ENCODE measurements at regions not wholly inside any gene's neighbourhood (a gene's known extent, or its start where the extent isn't known, plus 50 kb on each side); places are given as distances from the start of the nearest gene placed in this dataset.

DNA sequence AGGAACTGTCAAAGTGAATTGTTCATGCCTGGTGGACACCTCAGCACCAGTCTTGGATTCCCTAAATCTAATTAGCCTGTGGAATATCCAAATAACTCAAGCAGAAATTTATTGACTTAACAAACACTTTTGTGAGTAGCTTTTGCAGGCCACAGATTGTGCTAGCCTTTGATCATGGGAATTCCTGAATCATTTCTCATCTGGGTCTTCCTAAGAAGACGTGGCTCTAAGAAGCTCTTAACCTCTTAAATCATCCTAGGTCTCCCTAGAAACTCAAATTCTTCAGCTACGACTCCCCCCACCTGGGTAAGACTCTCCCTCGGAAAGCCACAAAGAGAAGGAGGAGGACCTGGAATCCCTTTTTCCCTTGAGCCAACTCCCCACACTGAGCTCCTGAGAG is 53.8 kb upstream of the PSEN2 start:
- ATAC-seq (ENCODE audit: poor library complexity), result no peak
- no peak for DNase-seq
- intact Hi-C loops (cut with DNase I), result no loop called here

DNA sequence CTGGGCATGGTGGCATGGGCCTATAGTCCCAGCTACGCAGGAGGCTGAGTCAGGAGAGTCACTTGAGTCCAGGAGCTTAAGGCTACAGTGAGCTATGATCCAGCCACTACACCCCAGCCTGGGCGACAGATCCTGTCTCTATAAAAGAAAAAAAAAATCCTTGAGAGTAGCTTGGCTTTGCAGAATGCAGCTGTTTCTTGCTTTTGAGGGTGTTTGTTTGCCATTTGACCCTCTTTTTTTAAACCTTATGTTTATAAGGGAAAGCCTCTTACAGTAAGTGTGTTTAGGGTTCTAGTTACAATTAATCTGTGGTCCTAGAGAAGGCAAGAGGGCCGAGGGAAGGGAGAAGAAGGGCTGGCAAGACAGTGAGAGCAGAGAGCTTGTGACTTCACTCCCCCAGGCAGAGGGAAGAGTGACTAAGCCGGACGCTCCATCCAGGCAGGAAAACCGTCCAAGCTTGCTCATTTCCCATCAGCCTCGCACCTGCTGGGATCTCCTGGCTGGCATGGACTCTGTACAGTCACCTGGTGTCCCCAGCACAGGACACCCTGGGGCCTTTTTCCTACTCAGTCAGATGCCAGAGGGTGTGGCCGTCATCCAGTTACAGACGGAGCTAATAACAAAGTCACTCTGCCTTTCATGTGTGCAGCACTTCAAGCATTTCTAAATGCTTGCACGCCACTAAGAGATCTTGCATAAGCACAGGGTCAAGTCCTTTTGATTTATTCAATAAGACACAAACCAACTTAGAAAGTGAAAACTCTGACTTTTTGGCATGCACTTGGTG is 55.5 kb upstream of the PSEN2 start:
- ATAC-seq (ENCODE audit: poor library complexity), result peak; percentile 80
- intact Hi-C loops (cut with DNase I), result no loop called here
- DNase-seq, result peak; percentile 60

DNA sequence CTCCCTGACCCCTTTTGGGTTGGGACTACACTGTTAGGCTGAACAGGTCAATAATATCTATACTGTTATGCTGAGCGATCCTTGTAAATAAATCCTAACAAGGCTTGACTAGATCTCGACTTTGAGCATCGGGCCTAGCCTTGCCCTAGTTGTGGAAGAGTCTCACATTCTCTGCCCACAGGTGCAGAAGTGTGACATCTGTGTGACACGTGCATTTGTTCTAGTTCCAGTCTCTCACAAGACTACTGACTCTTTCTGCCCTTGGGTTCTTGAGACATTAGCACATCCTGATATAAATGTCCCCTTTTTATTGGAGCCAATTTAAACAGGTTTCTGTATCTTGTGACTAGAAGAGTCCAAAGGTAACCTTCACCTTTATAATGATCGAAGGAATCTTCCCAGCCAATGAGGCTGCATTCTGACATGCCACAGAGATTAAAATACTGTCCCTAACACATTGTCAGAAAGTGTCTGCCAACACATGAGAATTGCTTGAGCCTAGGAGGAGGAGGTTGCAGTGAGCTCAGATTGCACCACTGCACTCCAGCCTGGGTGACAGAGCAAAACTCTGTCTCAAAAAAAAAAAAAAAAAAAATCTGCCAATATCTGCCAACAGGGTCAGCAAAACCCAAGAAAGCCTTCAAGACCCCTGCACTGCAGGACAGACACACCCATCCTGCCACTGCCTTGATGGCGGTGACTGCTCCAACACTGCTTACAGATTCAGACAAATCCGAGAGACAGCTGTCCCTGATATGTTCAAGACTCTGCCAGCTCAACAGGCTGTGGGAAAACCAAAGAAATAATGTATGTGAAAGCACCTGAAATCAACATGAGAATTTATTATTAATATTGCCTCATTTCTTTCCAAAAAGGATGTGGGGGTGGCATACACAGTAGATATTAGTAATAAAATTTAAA is 56.5 kb upstream of the PSEN2 start:
- no peak for DNase-seq
- ATAC-seq (ENCODE audit: poor library complexity), result no peak
- intact Hi-C loops (cut with DNase I), result no loop called here

DNA sequence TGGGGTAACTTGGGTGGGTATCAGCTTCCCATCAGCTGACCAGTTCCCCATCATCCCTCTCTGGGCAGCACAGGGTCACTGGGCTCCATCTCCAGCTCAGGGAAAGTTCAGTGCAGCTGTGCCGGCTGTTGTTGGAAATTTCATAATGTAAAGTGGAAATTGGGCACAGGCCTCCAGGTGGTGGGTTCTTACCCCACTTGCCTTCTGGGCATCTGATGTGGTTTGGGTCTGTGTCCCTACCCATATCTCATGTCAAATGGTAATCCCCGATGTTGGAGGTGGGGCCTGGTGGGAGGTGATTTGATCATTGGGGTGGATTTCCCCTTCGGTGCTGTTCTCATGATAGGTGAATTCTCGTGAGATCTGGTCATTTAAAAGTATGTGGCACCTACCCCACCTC is 59.7 kb upstream of the PSEN2 start:
- ATAC-seq (ENCODE audit: poor library complexity) (no peak), DNase-seq (no peak)
- intact Hi-C loops (cut with DNase I), result no loop called here

DNA sequence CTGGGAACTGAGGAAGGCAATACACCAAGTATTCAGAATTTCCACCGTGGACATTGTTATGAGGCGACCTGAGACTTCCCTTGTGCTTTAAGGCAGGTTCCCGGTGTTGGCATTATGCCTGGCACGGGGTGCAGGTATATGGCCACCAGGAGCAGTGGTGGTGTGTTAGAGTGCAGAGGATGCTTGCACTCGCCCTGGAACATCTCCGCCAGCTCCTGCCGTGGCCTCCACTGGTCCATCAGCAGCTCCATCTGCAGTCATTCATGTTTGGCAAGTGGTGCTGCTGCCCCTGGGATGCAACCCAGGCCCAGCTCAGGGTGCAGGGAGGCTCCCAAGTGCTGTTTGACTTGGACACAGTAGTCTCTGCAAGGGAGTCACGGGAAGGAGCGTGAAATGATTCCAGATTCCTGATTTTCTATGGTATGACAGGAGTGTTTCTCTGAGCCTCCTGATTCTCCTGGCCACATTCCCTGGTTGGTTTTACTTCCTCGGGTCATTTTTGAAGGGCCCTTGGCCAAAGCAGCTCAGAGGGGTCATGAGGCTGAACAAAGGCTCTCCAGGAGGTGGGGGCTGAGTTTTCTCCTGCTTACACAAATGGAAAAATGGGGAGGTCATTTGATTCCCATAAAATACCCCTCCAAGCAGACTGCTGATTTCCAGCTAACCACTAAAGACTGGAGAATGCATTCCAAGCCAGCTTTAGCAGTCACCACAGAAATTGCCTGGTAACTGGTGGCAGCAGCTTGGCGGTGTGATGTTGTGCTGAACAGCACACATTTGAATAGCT is 60.4 kb upstream of the PSEN2 start:
- intact Hi-C loops (cut with DNase I), result no loop called here
- DNase-seq, result no peak

DNA sequence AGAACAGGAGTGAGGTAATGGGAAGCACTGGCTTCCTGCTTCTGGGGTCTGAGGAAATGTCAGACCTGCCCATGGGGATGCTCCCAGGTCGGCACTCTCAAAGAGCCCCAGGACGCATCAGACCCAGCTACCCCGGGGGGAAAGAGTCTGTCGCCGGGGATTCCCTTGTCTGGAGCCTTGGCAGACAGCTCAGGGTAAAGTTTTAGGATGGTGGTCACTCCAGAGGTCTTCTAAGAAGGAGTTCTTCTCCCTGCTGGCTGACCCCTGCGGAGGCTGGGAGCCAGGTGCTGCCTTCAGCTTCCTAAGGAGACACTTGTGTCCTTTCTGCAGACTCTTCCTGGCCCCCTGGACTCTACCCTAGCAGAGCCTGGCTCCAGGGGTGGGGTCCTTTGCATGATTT is 61.9 kb upstream of the PSEN2 start:
- intact Hi-C loops (cut with DNase I), result no loop called here
- no peak for DNase-seq
- no peak for ATAC-seq (ENCODE audit: poor library complexity)

More for the DNA sequence above, 60.4 kb upstream of the PSEN2 start:
- ATAC-seq (ENCODE audit: poor library complexity), result no peak

DNA sequence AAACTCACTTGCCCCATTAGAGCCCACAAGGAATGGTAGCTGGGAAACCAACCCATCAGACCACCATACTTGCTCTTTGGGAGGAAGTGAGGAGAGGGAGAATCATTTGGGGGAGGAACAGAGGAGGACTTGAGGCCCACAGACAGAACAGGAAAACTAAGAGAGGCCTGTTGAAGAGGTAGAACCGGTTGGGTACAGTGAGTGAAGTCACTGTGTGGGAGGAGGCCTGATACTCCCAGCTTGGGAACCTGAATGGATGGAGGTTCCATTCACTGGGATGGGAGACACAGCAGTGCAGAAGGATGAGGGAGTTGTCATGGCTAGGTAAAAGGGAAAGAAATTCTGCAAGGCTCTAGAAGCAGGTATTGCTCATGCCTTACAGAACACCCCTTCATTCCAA is 63.4 kb upstream of the PSEN2 start:
- no peak for DNase-seq
- intact Hi-C loops (cut with DNase I), result no loop called here
- no peak for ATAC-seq (ENCODE audit: poor library complexity)

DNA sequence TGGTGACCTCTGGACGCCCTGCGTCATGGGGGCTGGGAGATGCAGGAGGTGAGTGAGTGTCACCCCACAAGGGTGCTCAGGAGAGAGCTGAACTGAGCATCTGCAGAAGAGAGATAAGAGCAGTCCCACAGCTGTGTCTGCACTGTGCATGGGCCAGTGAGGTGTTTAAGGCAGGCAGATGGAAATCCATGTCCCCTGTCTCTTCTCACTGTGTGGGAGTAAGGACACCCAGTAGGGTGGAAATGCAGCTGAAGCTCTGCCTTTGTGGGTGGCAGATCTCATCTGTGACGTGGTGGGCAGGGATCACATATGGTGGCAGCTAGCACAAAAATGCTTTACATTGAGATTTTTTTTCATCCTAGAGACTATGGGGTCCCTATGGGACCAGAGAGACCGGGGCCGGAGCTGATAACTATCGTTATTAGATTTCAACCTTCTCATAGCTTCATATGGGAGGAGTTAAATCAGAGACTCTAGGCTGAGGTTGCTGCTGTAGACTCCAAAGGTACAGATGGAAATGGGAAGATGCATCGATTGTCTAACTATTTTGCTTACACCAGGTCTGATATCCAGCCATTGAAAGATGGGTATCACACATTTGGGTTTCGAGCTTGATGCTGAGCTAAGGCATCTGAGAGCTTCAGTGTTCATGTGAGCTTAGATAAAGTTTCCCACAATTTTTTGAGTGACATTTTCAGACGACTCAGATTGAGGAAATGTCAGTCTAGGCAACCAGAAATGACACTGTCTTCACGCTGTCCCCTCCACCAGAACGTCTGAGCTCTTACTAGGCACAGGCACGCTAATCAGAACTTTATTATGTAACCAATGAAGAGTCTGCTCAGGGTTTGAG is 65.3 kb upstream of the PSEN2 start:
- no peak for ATAC-seq (ENCODE audit: poor library complexity)
- no peak for DNase-seq
- intact Hi-C loops (cut with DNase I), result no loop called here

DNA sequence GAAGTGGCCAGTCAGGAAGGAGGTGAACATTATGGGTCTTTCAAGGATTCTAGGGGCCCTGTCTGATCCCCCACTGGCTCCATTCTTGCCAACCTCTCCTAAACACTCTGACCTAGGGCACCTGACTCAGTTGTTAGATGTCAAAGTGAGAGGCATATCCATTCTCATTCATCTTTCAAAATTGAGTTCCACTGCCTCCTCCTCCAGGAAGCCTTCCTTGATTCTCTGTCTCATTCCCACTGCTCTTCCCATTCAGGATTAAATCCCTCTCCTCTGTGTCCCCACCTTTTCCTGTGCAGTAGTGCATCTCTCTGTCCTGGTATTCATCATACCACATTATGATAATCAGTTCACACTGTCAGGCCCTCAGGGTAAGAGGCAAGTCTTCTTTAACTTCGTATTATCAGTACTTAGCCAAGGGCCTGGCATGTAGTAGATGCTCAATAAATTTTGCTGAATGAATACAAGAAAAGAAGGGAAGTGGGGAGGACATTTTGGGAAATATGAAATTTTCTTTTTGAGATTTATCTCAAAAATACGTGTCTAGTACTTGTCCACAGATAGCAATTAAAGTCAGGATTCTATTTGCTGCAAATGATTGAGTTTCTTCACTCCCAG is 61.8 kb upstream of the ITPKB start:
- ATAC-seq (ENCODE audit: poor library complexity) (no peak), DNase-seq (no peak)
- intact Hi-C loops (cut with DNase I), result no loop called here

DNA sequence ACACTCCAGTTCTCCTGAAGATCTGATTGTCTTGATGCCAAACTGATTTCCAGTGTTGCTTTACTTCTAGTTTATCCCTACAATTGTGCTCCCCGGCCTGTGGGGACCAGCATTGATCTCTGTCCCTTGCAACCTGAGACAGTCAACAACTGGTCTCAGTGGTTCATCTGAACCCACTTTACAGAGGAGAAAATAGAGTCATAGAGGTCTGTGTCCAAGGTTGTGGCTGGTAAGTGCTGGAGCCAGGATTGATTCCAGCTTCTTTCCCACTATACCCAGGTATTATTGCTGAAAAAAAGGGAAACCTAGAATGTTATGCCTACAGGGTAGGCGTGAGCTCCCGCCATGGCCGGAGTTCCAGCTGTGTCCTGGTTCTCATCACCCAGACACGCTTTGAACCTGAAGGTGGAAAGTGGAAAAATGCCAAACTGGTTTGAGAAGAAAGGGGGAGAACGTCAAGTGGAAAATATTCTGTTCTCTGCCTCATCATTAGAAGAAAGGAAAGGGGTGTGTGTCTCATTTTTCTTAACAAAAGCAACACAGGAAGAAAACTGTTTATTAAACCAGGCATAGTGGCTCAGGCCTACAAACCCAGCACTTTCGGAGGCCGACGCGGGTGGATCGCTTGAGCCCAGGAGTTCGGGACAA is 60.7 kb upstream of the ITPKB start:
- no peak for DNase-seq
- no peak for ATAC-seq (ENCODE audit: poor library complexity)

DNA sequence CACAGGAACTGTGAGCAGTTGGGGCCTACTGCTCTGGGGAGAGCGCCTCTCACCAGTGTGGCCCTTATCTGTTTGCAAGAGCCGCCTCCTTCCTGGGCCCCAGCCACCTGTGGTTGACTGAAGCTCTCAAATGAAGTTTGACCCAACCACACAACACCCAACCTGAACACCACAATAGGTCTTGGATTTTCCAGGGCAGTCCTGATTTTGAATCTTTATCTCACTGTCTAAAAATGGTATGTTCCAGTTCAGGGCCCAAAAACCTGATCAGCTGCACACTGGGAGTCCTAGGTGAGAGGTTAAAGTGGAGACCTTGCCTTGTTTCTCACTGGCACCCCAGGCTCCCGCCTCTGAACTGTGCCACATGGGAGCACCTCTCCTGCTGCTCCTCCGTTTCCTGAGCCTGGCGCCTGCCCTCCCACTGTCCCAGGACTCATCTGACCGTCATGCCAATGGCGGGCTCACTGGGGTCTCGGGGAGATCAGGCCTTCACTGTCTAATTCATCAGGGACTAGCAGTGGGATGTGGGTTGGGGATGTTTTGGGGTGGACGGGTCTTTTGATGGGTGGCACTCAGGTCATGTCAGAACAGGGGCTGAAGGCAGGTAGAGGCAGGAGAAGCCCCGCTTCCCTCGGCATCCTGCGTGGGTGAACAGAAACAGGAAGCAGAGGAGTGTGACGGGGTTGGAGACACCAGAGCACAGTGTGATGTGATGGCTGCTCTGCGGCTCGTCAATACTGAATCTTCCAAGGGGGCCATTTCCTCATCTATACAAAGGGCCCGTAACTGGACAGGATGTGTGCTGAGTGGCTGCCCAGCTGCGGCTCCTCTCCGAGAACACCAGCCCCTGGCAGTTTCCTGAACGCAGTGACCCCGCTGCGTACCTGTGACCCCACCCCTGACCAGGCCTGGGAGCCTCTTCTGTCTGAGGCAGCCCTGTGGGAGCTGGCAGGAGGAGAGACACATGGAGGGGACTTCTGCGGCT is 59.6 kb upstream of the ITPKB start:
- intact Hi-C loops (cut with DNase I), result no loop called here
- no peak for DNase-seq
- ATAC-seq (ENCODE audit: poor library complexity), result no peak

More for the DNA sequence above, 60.7 kb upstream of the ITPKB start:
- intact Hi-C loops (cut with DNase I), result no loop called here

DNA sequence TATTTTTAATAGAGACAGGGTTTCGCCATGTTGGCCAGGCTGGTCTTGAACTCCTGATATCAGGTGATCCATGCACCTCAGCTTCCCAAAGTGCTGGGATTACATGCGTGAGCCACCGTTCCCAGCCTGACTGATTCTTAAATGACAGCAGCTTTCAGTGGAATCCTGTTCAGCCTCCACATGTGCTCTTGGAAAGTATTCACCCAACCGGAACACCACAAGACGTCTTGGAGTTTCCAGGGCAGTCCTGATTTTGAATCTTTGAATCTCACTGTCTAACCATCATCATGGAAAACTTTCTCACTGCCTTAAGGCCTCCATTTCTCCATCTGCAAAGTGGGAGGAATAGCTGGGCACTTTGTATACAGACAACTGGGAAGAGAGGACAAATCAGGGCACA is 58.1 kb upstream of the ITPKB start:
- ATAC-seq (ENCODE audit: poor library complexity) (no peak), DNase-seq (no peak)
- intact Hi-C loops (cut with DNase I), result no loop called here

DNA sequence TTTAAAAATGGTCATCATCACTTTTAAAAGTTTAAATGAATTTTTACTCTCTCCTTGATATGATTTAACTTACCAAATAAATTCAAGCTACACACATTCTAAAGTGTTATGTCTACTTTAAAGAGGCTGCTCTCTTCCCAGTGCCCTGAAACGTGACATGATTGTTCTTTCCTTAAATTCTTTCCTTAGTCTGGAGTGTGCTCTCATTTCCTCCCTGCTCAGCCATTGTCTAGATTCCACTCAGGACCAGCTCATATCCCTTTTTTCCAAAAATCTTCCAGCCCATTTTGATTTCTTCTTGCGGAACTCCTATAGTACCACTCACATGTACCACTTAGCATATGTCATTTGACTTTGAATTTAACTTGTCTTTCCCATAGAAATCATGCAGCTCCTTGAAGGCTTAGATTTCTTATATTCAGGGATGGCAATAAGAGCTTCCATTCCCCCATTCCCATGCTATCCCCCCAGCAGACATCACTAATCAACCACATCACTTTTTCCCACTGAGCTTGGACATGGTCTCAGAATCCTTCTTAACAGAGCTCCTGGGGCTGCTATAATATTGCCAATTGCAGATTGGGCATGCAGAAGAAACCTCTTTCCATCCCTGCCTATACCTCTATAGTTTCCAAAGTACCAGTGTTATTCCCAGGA is 54.7 kb upstream of the ITPKB start:
- intact Hi-C loops (cut with DNase I), result no loop called here
- DNase-seq, result no peak
- no peak for ATAC-seq (ENCODE audit: poor library complexity)

DNA sequence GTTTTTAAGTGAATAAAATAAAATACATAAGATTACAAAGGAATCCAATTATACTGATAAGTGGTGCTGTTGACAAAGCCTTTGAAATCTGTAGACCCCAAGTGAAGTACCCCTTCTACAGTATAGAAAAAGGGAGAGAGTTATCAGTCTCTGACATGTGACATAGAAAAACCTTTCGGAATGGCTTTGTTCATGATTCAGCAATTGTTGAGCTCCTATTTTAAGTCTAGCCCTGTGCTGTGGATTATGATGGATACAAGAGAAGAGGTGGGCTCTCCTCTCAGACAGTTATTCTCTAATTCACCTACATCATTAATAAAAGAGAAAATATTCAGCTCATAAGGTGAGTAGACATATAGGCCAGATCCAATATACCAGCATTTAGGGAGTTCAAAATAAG is 53.3 kb upstream of the ITPKB start:
- ATAC-seq (ENCODE audit: poor library complexity) (no peak), DNase-seq (no peak)
- intact Hi-C loops (cut with DNase I), result no loop called here

DNA sequence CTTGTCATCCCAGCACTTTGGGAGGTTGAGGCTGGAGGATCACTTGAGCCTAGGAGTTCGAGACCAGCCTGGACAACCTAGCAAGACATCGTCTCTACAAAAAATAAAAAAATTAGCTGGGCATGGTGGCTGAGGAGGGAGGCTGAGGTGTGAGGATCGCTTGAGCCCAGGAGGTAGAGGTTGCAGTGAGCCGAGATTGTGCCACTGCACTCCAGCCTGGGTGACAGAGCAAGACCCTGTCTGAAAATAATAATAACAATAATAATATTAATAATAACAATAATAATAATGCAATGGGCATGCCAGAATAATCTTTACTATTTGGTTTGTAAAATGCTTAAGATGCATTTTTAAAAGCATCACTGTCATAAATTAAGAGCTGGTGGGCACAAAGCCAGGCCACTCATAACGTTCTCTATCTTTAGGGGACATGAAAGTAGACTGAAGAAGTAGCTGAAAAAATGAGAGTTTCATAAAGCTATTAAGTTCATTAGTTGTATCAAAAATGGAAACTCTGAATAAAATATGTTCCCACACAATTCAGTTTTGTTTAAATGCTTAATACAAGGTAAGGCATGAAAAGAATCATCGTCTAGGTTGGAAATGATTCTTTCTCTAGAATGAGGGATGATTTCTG is 51.6 kb upstream of the ITPKB start:
- intact Hi-C loops (cut with DNase I), result no loop called here
- no peak for ATAC-seq (ENCODE audit: poor library complexity)
- DNase-seq, result no peak

DNA sequence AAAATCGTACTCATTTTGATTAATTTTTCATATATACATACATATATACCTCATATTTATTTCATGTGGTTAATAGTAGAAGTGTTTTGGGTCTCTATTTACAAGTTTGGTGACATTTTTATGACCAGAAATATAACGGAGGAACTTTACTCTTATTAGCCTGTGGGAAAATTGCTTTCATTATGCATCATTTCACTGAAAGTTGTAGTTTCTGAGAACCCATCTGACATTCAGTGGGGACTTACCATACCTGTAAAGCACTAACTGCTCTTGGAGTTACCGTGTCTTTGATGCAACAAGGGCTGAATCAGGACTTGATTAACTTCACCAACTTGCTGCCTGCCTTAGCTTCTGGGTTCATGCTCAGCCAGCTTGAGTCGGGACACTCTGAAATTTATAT is 49.9 kb upstream of the ITPKB start:
- DNase-seq, result no peak
- ATAC-seq (ENCODE audit: poor library complexity), result no peak
- intact Hi-C loops (cut with DNase I), result no loop called here

Measured in Right ventricle myocardium superior (tissue), 1 donor.